ENCODE measurements at regions not wholly inside any gene's neighbourhood (a gene's known extent, or its start where the extent isn't known, plus 50 kb on each side); places are given as distances from the start of the nearest gene placed in this dataset.

- TF ChIP-seq CTCF (conservative IDR thresholded peaks at IDR 0.05; ENCODE audit: low read length) (no peak), EZH2phosphoT487 (IDR thresholded peaks at IDR 0.05; ENCODE audit: borderline replicate concordance) (no peak)
Observed at GRCh38 chr11:45400591-45400990, 114.5 kb upstream of the SYT13 start.

All from Loucy (cell line).